Fibroblast of lung (primary cell): ENCODE measurements at regions not wholly inside any gene's neighbourhood (a gene's known extent, or its start where the extent isn't known, plus 50 kb on each side); places are given as distances from the start of the nearest gene placed in this dataset.
"Not testable (repeated sequence)": the region's sequence is repeated elsewhere in the genome, so short reads cannot be mapped to it uniquely, and the experiment has no call there.

Experiments
- DNase-seq, 2 donors: peaks; one replicate each; pipeline versions ENCODE4 v3.0.0 to v3.0.0-alpha.2; 2010; ENCODE audit warnings: low read depth in 2 of 2
- H2AFZ ChIP-seq: 2 replicates; pipeline ENCODE4 v1.5.1; 2012; ENCODE audit warnings: low read length, control low read depth, inconsistent platforms
- H3K27ac ChIP-seq: 2 replicates; pipeline ENCODE4 v1.5.1; 2011; ENCODE audit warnings: low read length, control low read depth; ENCODE audit not compliant: insufficient read depth
- H3K27me3 ChIP-seq: 2 replicates; pipeline ENCODE4 v1.5.1; 2011; ENCODE audit warnings: mild to moderate bottlenecking, low read length; ENCODE audit not compliant: control insufficient read depth, insufficient read depth
- H3K36me3 ChIP-seq: 2 replicates; pipeline ENCODE4 v1.5.1; 2011; ENCODE audit warnings: low read length; ENCODE audit not compliant: control insufficient read depth, insufficient read depth
- H3K4me1 ChIP-seq: 2 replicates; pipeline ENCODE4 v1.5.1; 2011; ENCODE audit warnings: low read length; ENCODE audit not compliant: control insufficient read depth, insufficient read depth; ENCODE audit errors: extremely low read depth
- H3K4me2 ChIP-seq: 2 replicates; pipeline ENCODE4 v1.5.1; 2011; ENCODE audit warnings: low read length, control low read depth; ENCODE audit not compliant: insufficient read depth; ENCODE audit errors: extremely low read depth
- H3K4me3 ChIP-seq, 4 experiments: fragments of 200-600 bp in 1 of 4; sonication (generic) in 1 of 4; replicated peaks in 1 of 4; 2 replicates each; pipeline ENCODE4 v1.5.1; 2011 to 2016; ENCODE audit warnings: low read length in 4 of 4, low read depth in 3 of 4, mild to moderate bottlenecking in 3 of 4, control low read depth in 2 of 4, inconsistent platforms in 1 of 4, mixed read lengths in 1 of 4; ENCODE audit not compliant: insufficient read depth in 1 of 4; ENCODE audit errors: control extremely low read depth in 1 of 4
- H3K79me2 ChIP-seq: 2 replicates; pipeline ENCODE4 v1.5.1; 2012; ENCODE audit warnings: mild to moderate bottlenecking, low read length, inconsistent platforms; ENCODE audit not compliant: control insufficient read depth, insufficient read depth
- H3K9ac ChIP-seq: 2 replicates; pipeline ENCODE4 v1.5.1; 2011; ENCODE audit warnings: mild to moderate bottlenecking, low read length, control low read depth; ENCODE audit not compliant: insufficient read depth
- H3K9me3 ChIP-seq: 2 replicates; pipeline ENCODE4 v1.5.1; 2012; ENCODE audit warnings: low read depth, low read length; ENCODE audit not compliant: control insufficient read depth, insufficient read depth
- H4K20me1 ChIP-seq: 2 replicates; pipeline ENCODE4 v1.5.1; 2011; ENCODE audit warnings: low read length; ENCODE audit not compliant: control insufficient read depth, insufficient read depth; ENCODE audit errors: extremely low read depth
- CTCF ChIP-seq, 2 donors: IDR thresholded peaks in 1 of 2; conservative IDR thresholded peaks in 1 of 2; 1 replicate in 1 of 2; 2 replicates in 1 of 2; pipeline ENCODE4 v1.5.1; 2011 to 2012; ENCODE audit warnings: low read length in 2 of 2, control low read depth in 1 of 2, inconsistent platforms in 1 of 2, low read depth in 1 of 2, mild to moderate bottlenecking in 1 of 2
- EZH2 ChIP-seq: IDR thresholded peaks from 2 replicates; pipeline ENCODE4 v1.5.1; 2012; ENCODE audit warnings: low read length, control low read depth, mild to moderate bottlenecking; ENCODE audit errors: missing control alignments

- DNase-seq, result no peak
- no peak overlapping the region for H3K9ac ChIP-seq
- no peaks in the 10 kb centered on the region for H4K20me1 ChIP-seq
- no peak for TF ChIP-seq CTCF (conservative IDR thresholded peaks at IDR 0.05 in 1 of 2, IDR thresholded peaks at IDR 0.05 in 1 of 2; ENCODE audit: low read depth in 1 of 2, low read length in 2 of 2)
- no peak for TF ChIP-seq EZH2
- no peaks in the 10 kb centered on the region for H3K27me3 ChIP-seq
- no peak overlapping the region for H3K4me3 ChIP-seq
- no peaks in the 10 kb centered on the region for H3K79me2 ChIP-seq
- no peak overlapping the region for H2AFZ ChIP-seq
- no peak overlapping the region for H3K4me2 ChIP-seq
- H3K27ac ChIP-seq, result no peak overlapping the region
- H3K9me3 ChIP-seq, result no peaks in the 10 kb centered on the region
- H3K4me1 ChIP-seq, result no peaks in the 10 kb centered on the region
- H3K36me3 ChIP-seq, result no peaks in the 10 kb centered on the region
Observed at GRCh38 chr2:35821675-35822074, 533.9 kb upstream of the CRIM1 start.

- TF ChIP-seq EZH2, result no peak
- no peak for TF ChIP-seq CTCF (conservative IDR thresholded peaks at IDR 0.05 in 1 of 2, IDR thresholded peaks at IDR 0.05 in 1 of 2; ENCODE audit: low read depth in 1 of 2, low read length in 2 of 2)
- no peak overlapping the region for H3K27ac ChIP-seq
- H3K4me3 ChIP-seq, result no peak overlapping the region
- H3K79me2 ChIP-seq, result no peaks in the 10 kb centered on the region
- no peak overlapping the region for H3K9ac ChIP-seq
- no peaks in the 10 kb centered on the region for H3K9me3 ChIP-seq
- no peaks in the 10 kb centered on the region for H4K20me1 ChIP-seq
- H3K4me2 ChIP-seq, result no peak overlapping the region
- no peaks in the 10 kb centered on the region for H3K4me1 ChIP-seq
- no peaks in the 10 kb centered on the region for H3K36me3 ChIP-seq
- no peak for DNase-seq
- H2AFZ ChIP-seq, result no peak overlapping the region
- no peaks in the 10 kb centered on the region for H3K27me3 ChIP-seq
Observed at GRCh38 chr2:35820391-35820790, 535.2 kb upstream of the CRIM1 start.

- no peak overlapping the region for H3K27ac ChIP-seq
- no peak overlapping the region for H2AFZ ChIP-seq
- no peaks in the 10 kb centered on the region for H3K4me1 ChIP-seq
Observed at GRCh38 chr2:35819033-35819432, 536.5 kb upstream of the CRIM1 start.

GRCh38 chr2:35818359-35818758, 537.2 kb upstream of the CRIM1 start:
- not testable (repeated sequence) for H2AFZ ChIP-seq, H3K4me1 ChIP-seq, H3K4me3 ChIP-seq, H3K27ac ChIP-seq, H3K9ac ChIP-seq, DNase-seq, H4K20me1 ChIP-seq, H3K36me3 ChIP-seq, H3K9me3 ChIP-seq, H3K4me2 ChIP-seq, H3K79me2 ChIP-seq, H3K27me3 ChIP-seq

More at GRCh38 chr2:35819033-35819432, 536.5 kb upstream of the CRIM1 start:
- no peaks in the 10 kb centered on the region for H3K36me3 ChIP-seq
- H3K9me3 ChIP-seq, result no peaks in the 10 kb centered on the region
- no peak overlapping the region for H3K4me3 ChIP-seq
- no peak for DNase-seq
- no peak for TF ChIP-seq EZH2
- no peak for TF ChIP-seq CTCF (conservative IDR thresholded peaks at IDR 0.05 in 1 of 2, IDR thresholded peaks at IDR 0.05 in 1 of 2; ENCODE audit: low read depth in 1 of 2, low read length in 2 of 2)
- H3K4me2 ChIP-seq, result no peak overlapping the region
- H3K79me2 ChIP-seq, result no peaks in the 10 kb centered on the region
- H4K20me1 ChIP-seq, result no peaks in the 10 kb centered on the region
- no peak overlapping the region for H3K9ac ChIP-seq
- no peaks in the 10 kb centered on the region for H3K27me3 ChIP-seq

- not testable (repeated sequence) for H3K4me1 ChIP-seq
Observed at GRCh38 chr2:35814597-35814996, 541.0 kb upstream of the CRIM1 start.

More at GRCh38 chr2:35814597-35814996, 541.0 kb upstream of the CRIM1 start:
- H3K4me2 ChIP-seq, H3K4me3 ChIP-seq, H3K9ac ChIP-seq, H3K27me3 ChIP-seq, H3K9me3 ChIP-seq, H2AFZ ChIP-seq, DNase-seq, H4K20me1 ChIP-seq, H3K27ac ChIP-seq, H3K79me2 ChIP-seq, H3K36me3 ChIP-seq: not testable (repeated sequence)
